Karpas-422 (cell line): ENCODE measurements at regions not wholly inside any gene's neighbourhood (a gene's known extent, or its start where the extent isn't known, plus 50 kb on each side); places are given as distances from the start of the nearest gene placed in this dataset.

Source experiments
- DNase-seq: peaks from one replicate; pipeline ENCODE4 v3.0.0-alpha.2; 2015
- H2AFZ ChIP-seq: fragments of 200-600 bp; sonication (generic); 2 replicates; pipeline ENCODE4 v1.6.1; 2014; ENCODE audit warnings: antibody characterized with exemption, low read length, mixed read lengths
- H3K27ac ChIP-seq: fragments of 200-600 bp; sonication (generic); 2 replicates; pipeline ENCODE4 v1.5.1; 2014; ENCODE audit warnings: mild to moderate bottlenecking, low read length, moderate library complexity
- H3K27me3 ChIP-seq: fragments of 200-600 bp; sonication (generic); 2 replicates; pipeline ENCODE4 v1.6.1; 2014; ENCODE audit warnings: low read length, mixed read lengths
- H3K36me3 ChIP-seq: fragments of 200-600 bp; sonication (generic); 2 replicates; pipeline ENCODE4 v1.6.1; 2014; ENCODE audit warnings: low read length, mixed read lengths; ENCODE audit not compliant: insufficient read depth
- H3K4me1 ChIP-seq: fragments of 200-600 bp; sonication (generic); 2 replicates; pipeline ENCODE4 v1.6.1; 2014; ENCODE audit warnings: mild to moderate bottlenecking, low read length, mixed read lengths
- H3K4me2 ChIP-seq: fragments of 200-600 bp; sonication (generic); 2 replicates; pipeline ENCODE4 v1.6.1; 2014; ENCODE audit warnings: low read length, low read depth, mild to moderate bottlenecking; ENCODE audit not compliant: poor library complexity, severe bottlenecking
- H3K4me3 ChIP-seq: fragments of 200-600 bp; sonication (generic); 2 replicates; pipeline ENCODE4 v1.5.1; 2014; ENCODE audit warnings: mild to moderate bottlenecking, antibody characterized with exemption, low read length, mixed read lengths
- H3K79me2 ChIP-seq: fragments of 200-600 bp; sonication (generic); 2 replicates; pipeline ENCODE4 v1.6.1; 2014; ENCODE audit warnings: mild to moderate bottlenecking, low read length, mixed read lengths
- H3K9ac ChIP-seq: fragments of 200-600 bp; sonication (generic); 2 replicates; pipeline ENCODE4 v1.6.0; 2014; ENCODE audit warnings: low read length
- H3K9me2 ChIP-seq: fragments of 200-600 bp; sonication (generic), shearing (Covaris generic); replicated peaks from 2 replicates; pipeline ENCODE4 v1.6.0; 2014; ENCODE audit warnings: mild to moderate bottlenecking, low read length, moderate library complexity; ENCODE audit not compliant: insufficient read depth
- H3K9me3 ChIP-seq: fragments of 300-700, 200-600 bp; sonication (generic); 2 replicates; pipeline ENCODE4 v1.6.1; 2014; ENCODE audit warnings: low read length, mixed read lengths
- H4K20me1 ChIP-seq: fragments of 200-600 bp; sonication (generic); 2 replicates; pipeline ENCODE4 v1.6.1; 2014; ENCODE audit warnings: mild to moderate bottlenecking, antibody characterized with exemption, low read length, low read depth; ENCODE audit not compliant: insufficient read depth

- no peaks in the 10 kb centered on the region for H3K9me2 ChIP-seq
These were observed 628.3 kb downstream of the TRIML1 start for GRCh38 chr4:188767496-188767895.

DNA sequence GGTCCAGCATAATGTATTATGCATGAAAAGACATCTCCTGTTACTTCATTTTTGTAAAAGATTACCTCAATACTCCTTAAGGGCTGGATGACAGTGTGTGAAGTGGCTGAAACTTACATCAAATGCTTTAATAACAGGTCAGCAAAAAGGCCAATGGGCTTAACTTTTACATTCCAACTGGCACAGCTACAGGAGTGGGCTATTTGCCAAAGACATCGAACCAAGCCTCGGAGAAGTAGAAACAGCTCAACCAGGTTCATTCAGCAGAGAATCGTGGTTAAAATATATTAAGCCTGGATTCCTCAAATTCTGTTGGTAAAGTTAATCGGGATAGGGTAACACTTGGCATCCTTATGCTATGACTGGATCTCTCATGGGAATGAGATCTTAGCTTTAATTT, 639.7 kb downstream of the TRIML1 start:
- no peak overlapping the region for H3K4me2 ChIP-seq
- H3K9me3 ChIP-seq: no peaks in the 10 kb centered on the region
- no peaks in the 10 kb centered on the region for H3K36me3 ChIP-seq

More at GRCh38 chr4:188767496-188767895, 628.3 kb downstream of the TRIML1 start:
- no peak overlapping the region for H2AFZ ChIP-seq
- no peak overlapping the region for H3K9ac ChIP-seq
- no peaks in the 10 kb centered on the region for H3K79me2 ChIP-seq
- H3K27me3 ChIP-seq: no peaks in the 10 kb centered on the region
- H3K4me3 ChIP-seq: no peak overlapping the region
- H3K9me3 ChIP-seq: no peaks in the 10 kb centered on the region
- H4K20me1 ChIP-seq: no peaks in the 10 kb centered on the region
- no peaks in the 10 kb centered on the region for H3K4me1 ChIP-seq
- H3K36me3 ChIP-seq: no peaks in the 10 kb centered on the region
- H3K27ac ChIP-seq: no peak overlapping the region
- no peak overlapping the region for H3K4me2 ChIP-seq
- DNase-seq: no peak

DNA sequence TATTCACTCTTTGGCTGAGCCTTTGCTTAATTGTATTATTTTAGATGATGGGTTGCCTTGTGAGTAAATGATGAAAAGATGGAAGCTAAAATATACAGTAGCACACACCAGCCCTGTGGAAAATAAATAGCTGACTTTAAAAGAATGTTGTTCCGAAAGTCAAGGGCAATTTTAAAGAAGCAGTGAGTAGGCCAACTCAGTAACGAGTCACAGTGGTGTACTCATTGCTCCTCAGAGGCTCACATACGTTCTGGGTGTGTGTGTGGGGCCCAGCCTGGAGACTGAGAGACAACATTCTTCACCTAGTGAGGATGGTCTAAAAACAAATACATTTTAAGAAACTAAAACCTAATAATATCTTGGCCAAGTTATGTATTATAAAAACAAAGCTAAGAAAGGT, 640.3 kb downstream of the TRIML1 start:
- Histone ChIP-seq H3K79me2 (no peaks in the 10 kb centered on the region), H3K9ac (no peak overlapping the region), H4K20me1 (no peaks in the 10 kb centered on the region), H3K4me3 (no peak overlapping the region), H3K9me3 (no peaks in the 10 kb centered on the region), H3K36me3 (no peaks in the 10 kb centered on the region), H3K4me2 (no peak overlapping the region), H3K4me1 (peaks cover 6% of the 10 kb centered on the region; the same call in 1 of the 2 replicates), H3K27me3 (no peaks in the 10 kb centered on the region), H3K27ac (no peak overlapping the region), H3K9me2 (no peaks in the 10 kb centered on the region), H2AFZ (no peak overlapping the region)
- no peak for DNase-seq

More for the DNA sequence above, 639.7 kb downstream of the TRIML1 start:
- Histone ChIP-seq H4K20me1 (no peaks in the 10 kb centered on the region), H2AFZ (no peak overlapping the region), H3K27ac (no peak overlapping the region), H3K9me2 (no peaks in the 10 kb centered on the region), H3K9ac (no peak overlapping the region), H3K27me3 (no peaks in the 10 kb centered on the region), H3K4me3 (no peak overlapping the region), H3K4me1 (peaks cover 6% of the 10 kb centered on the region; the same call in 1 of the 2 replicates), H3K79me2 (no peaks in the 10 kb centered on the region)
- DNase-seq: no peak

GRCh38 chr4:188780028-188780427, 640.8 kb downstream of the TRIML1 start:
- Histone ChIP-seq H3K9ac (no peak overlapping the region), H3K9me2 (no peaks in the 10 kb centered on the region), H3K4me3 (no peak overlapping the region), H3K4me2 (no peak overlapping the region), H3K27ac (no peak overlapping the region), H3K79me2 (no peaks in the 10 kb centered on the region), H2AFZ (no peak overlapping the region), H3K36me3 (no peaks in the 10 kb centered on the region), H3K9me3 (no peaks in the 10 kb centered on the region), H4K20me1 (no peaks in the 10 kb centered on the region), H3K27me3 (no peaks in the 10 kb centered on the region), H3K4me1 (peaks cover 6% of the 10 kb centered on the region; the same call in 1 of the 2 replicates)
- no peak for DNase-seq

- Histone ChIP-seq H3K36me3 (no peaks in the 10 kb centered on the region), H3K79me2 (no peaks in the 10 kb centered on the region), H3K4me3 (no peak overlapping the region), H3K9ac (no peak overlapping the region), H3K4me2 (no peak overlapping the region), H4K20me1 (no peaks in the 10 kb centered on the region), H3K27me3 (no peaks in the 10 kb centered on the region), H2AFZ (no peak overlapping the region), H3K4me1 (peaks cover 6% of the 10 kb centered on the region; the same call in 1 of the 2 replicates), H3K9me3 (no peaks in the 10 kb centered on the region), H3K27ac (no peak overlapping the region), H3K9me2 (no peaks in the 10 kb centered on the region)
- DNase-seq: no peak
These were observed 641.4 kb downstream of the TRIML1 start for GRCh38 chr4:188780686-188781085.

GRCh38 chr4:188781655-188782054, 642.4 kb downstream of the TRIML1 start:
- Histone ChIP-seq H3K4me2 (no peak overlapping the region), H3K9ac (no peak overlapping the region), H3K79me2 (no peaks in the 10 kb centered on the region), H3K4me3 (no peak overlapping the region), H3K36me3 (no peaks in the 10 kb centered on the region), H4K20me1 (no peaks in the 10 kb centered on the region), H3K9me2 (no peaks in the 10 kb centered on the region), H3K27ac (no peak overlapping the region), H3K27me3 (no peaks in the 10 kb centered on the region), H3K4me1 (peaks cover 6% of the 10 kb centered on the region; the same call in 1 of the 2 replicates), H2AFZ (no peak overlapping the region), H3K9me3 (no peaks in the 10 kb centered on the region)
- DNase-seq: peak; percentile 41

- no peaks in the 10 kb centered on the region for H3K36me3 ChIP-seq
- no peak overlapping the region for H3K4me3 ChIP-seq
- no peak overlapping the region for H3K9ac ChIP-seq
- no peak overlapping the region for H3K4me2 ChIP-seq
- H3K4me1 ChIP-seq: peaks cover 6% of the 10 kb centered on the region; the same call in 1 of the 2 replicates
- no peak for DNase-seq
- H3K27ac ChIP-seq: no peak overlapping the region
- no peaks in the 10 kb centered on the region for H3K27me3 ChIP-seq
- no peaks in the 10 kb centered on the region for H4K20me1 ChIP-seq
- H3K9me3 ChIP-seq: no peaks in the 10 kb centered on the region
- H3K9me2 ChIP-seq: no peaks in the 10 kb centered on the region
- H2AFZ ChIP-seq: no peak overlapping the region
- no peaks in the 10 kb centered on the region for H3K79me2 ChIP-seq
These were observed 643.9 kb downstream of the TRIML1 start for GRCh38 chr4:188783175-188783574.

DNA sequence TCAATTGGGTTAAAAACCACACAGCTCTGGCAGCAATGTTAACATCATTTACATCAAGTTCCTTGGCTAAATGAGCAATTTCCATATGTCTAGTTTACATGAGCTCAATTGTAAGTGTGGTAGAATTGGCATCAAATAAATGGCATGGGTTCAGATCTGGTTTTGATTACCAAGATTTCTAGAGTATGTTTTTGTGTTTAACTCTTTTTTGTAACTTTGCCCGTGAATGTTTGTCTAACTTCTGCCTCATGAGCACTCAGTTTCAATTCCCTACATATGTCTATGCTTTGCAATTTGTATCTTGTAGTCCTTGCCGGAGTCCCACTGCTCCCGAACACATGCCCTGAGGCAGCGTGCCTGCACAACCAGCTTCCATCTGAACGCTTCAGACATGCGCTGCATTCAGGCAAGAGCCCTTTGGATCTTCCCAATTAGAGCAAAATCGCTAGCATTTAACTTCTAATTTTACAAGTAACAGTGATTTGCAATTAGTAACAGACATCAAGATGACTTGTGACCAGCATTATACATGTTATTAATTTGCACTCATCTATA, 644.4 kb downstream of the TRIML1 start:
- H3K9ac ChIP-seq: no peak overlapping the region
- no peaks in the 10 kb centered on the region for H3K9me3 ChIP-seq
- no peak overlapping the region for H3K4me3 ChIP-seq
- DNase-seq: no peak
- H3K4me1 ChIP-seq: peaks cover 6% of the 10 kb centered on the region; the same call in 1 of the 2 replicates
- H2AFZ ChIP-seq: no peak overlapping the region
- H3K36me3 ChIP-seq: no peaks in the 10 kb centered on the region
- no peak overlapping the region for H3K4me2 ChIP-seq
- H3K27me3 ChIP-seq: no peaks in the 10 kb centered on the region
- H3K79me2 ChIP-seq: no peaks in the 10 kb centered on the region
- no peaks in the 10 kb centered on the region for H3K9me2 ChIP-seq
- no peaks in the 10 kb centered on the region for H4K20me1 ChIP-seq
- H3K27ac ChIP-seq: no peak overlapping the region
